ENCODE measurements at regions not wholly inside any gene's neighbourhood (a gene's known extent, or its start where the extent isn't known, plus 50 kb on each side); places are given as distances from the start of the nearest gene placed in this dataset.
A peak's percentile ranks its signal among the peaks of the same experiment; 100 is the strongest.
"Not testable (repeated sequence)": the region's sequence is repeated elsewhere in the genome, so short reads cannot be mapped to it uniquely, and the experiment has no call there.

- H3K4me3 ChIP-seq (ENCODE audit: low read length): no peak overlapping the region
- no peak for TF ChIP-seq CTCF (conservative IDR thresholded peaks at IDR 0.05; ENCODE audit: low read depth, low read length)
- no peak for DNase-seq (ENCODE audit: low read depth)
Observed at GRCh38 chr4:132097041-132097440, 1052.1 kb upstream of the PCDH10 start.

DNA sequence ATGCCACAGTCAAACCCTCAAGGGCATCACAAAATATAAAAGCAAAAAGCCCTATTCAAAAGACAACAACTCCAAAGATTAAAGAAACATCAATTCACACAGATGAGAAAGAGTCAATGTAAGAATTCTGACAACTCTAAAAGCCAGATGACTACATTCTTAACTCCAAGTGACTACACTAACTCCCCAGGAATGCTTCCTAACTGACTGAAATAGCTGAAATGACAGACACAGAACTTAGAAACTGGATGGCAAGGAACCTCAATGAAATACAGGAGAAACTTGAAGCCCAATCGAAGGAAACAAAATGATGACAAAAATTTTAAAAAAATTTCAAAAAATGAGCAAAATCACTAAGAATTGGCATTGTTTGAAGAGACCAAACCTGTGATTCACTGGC, 1047.6 kb upstream of the PCDH10 start:
- no peak for DNase-seq (ENCODE audit: low read depth)
- no peak for TF ChIP-seq CTCF (conservative IDR thresholded peaks at IDR 0.05; ENCODE audit: low read depth, low read length)
- H3K4me3 ChIP-seq (ENCODE audit: low read length): no peak overlapping the region

- no peak overlapping the region for H3K4me3 ChIP-seq (ENCODE audit: low read length)
- no peak for TF ChIP-seq CTCF (conservative IDR thresholded peaks at IDR 0.05; ENCODE audit: low read depth, low read length)
- peak; percentile 39 for DNase-seq (ENCODE audit: low read depth)
Observed at GRCh38 chr4:132108784-132109183, 1040.3 kb upstream of the PCDH10 start.

DNA sequence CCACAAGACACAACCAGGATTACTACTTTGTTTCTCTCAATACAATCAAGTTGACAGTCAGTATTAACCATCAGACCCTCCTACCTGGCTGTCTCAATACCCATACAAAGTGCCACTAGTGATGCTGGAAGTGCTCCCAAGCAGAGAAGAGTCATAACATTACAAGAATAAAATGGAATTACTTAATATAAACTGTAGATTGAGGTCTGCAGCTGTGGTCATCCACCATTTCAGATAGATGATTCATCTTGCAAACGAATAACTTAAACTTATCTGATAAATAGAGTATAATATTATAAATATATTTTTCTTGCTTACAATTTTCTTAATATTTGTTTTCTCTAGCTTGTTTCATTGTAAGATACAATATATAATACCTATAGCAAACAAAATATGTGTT, 1034.2 kb upstream of the PCDH10 start:
- TF ChIP-seq CTCF (conservative IDR thresholded peaks at IDR 0.05; ENCODE audit: low read depth, low read length): no peak
- DNase-seq (ENCODE audit: low read depth): no peak
- no peak overlapping the region for H3K4me3 ChIP-seq (ENCODE audit: low read length)

GRCh38 chr4:132122741-132123140, 1026.4 kb upstream of the PCDH10 start:
- H3K4me3 ChIP-seq (ENCODE audit: low read length); DNase-seq (ENCODE audit: low read depth): not testable (repeated sequence)

DNA sequence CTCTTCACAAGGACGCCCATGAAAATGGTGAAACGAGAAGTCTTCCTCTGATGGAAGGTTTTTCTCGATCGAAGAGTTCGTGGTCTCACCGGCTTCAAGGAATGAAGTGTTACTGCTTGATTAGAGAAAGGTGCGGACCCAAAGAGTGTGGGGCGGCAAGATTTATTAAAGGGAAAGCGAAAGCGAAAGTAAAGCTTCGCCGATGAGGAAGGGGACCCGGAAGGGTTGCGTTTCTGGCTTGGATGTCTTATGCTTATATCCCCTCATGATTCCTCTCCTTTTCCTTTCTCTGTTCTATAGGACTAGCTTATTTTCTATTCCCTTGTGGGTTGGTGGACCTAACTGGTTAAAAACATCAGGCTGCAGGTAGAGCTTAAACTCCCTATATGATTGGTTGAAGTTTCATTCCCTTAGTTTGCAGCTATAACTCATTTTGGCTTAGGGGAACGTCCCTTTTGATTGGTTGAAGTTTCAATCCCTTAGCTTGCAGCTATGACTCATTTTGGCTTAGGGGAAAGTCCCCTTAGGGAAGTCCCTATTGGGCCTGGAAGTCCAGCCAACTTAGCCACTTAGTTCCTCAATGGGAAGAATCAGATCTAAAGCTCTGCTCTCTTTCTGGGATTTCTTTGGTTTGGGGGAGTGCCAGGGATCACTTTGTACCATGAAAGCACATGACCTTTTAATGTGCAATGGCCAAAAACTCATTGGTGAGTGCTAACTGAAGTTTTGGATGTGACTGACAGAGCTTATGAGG, 1025.0 kb upstream of the PCDH10 start:
- no peak overlapping the region for H3K4me3 ChIP-seq (ENCODE audit: low read length)

DNA sequence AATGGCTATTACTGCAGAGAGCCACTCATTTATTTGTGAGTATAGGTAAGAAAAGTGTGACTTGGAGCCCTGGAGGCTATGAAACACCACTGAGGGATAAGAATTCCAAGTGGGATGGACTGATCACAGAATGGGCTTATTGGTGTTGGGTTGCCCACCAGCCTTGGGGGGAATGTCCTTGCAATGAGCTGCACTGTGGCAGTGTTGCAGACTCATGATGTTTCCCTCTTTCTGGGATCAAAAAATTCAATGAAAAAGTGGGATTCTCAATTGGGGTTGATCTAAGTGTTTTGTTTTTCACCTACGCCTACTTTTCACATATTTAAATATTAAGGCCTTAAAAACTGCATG, 1024.5 kb upstream of the PCDH10 start:
- DNase-seq (ENCODE audit: low read depth): no peak
- no peak for TF ChIP-seq CTCF (conservative IDR thresholded peaks at IDR 0.05; ENCODE audit: low read depth, low read length)
- H3K4me3 ChIP-seq (ENCODE audit: low read length): no peak overlapping the region

More for the DNA sequence above, 1025.0 kb upstream of the PCDH10 start:
- DNase-seq (ENCODE audit: low read depth): no peak
- no peak for TF ChIP-seq CTCF (conservative IDR thresholded peaks at IDR 0.05; ENCODE audit: low read depth, low read length)

Measured in retinal pigment epithelial cell (primary cell).